Chondrocyte (in vitro differentiated cells): ENCODE measurements at regions not wholly inside any gene's neighbourhood (a gene's known extent, or its start where the extent isn't known, plus 50 kb on each side); places are given as distances from the start of the nearest gene placed in this dataset.

Experiments used
- DNase-seq: peaks from one replicate; pipeline ENCODE4 v3.0.0; 2021; ENCODE audit warnings: mixed read lengths, low spot score
- H3K27ac Mint-ChIP-seq: one replicate; pipeline ENCODE4 v1.8.0; 2021; ENCODE audit warnings: mild to moderate bottlenecking, moderate library complexity, mixed read lengths; ENCODE audit not compliant: unreplicated experiment
- H3K27me3 Mint-ChIP-seq: 2 replicates; pipeline ENCODE4 v1.8.0; 2021; ENCODE audit warnings: low read depth, mixed read lengths
- H3K36me3 Mint-ChIP-seq: 2 replicates; pipeline ENCODE4 v1.8.0; 2021; ENCODE audit warnings: low read depth, mixed read lengths
- H3K4me1 Mint-ChIP-seq: 2 replicates; pipeline ENCODE4 v1.8.0; 2021; ENCODE audit warnings: low read depth, mild to moderate bottlenecking, mixed read lengths
- H3K4me3 Mint-ChIP-seq: one replicate; pipeline ENCODE4 v1.8.0; 2021; ENCODE audit warnings: mild to moderate bottlenecking, moderate library complexity, mixed read lengths; ENCODE audit not compliant: unreplicated experiment
- H3K9me3 Mint-ChIP-seq: 2 replicates; pipeline ENCODE4 v1.8.0; 2021; ENCODE audit warnings: low read depth, mixed read lengths
- CTCF ChIP-seq: fragments of 200-600 bp; sonication (generic); IDR thresholded peaks from 2 replicates; pipeline ENCODE4 v1.5.0; 2021; ENCODE audit warnings: antibody characterized with exemption, mild to moderate bottlenecking, moderate library complexity

- no peak overlapping the region for H3K27ac Mint-ChIP-seq
Measured at GRCh38 chr4:138916763-138917162, 98.8 kb upstream of the NOCT start.

GRCh38 chr4:138915756-138916155 is 99.8 kb upstream of the NOCT start:
- H3K4me3 Mint-ChIP-seq = no peak overlapping the region
- TF ChIP-seq CTCF = no peak
- H3K4me1 Mint-ChIP-seq = peaks cover 24% of the 10 kb centered on the region
- no peak for DNase-seq
- no peaks in the 10 kb centered on the region for H3K36me3 Mint-ChIP-seq
- H3K9me3 Mint-ChIP-seq = no peaks in the 10 kb centered on the region
- H3K27me3 Mint-ChIP-seq = no peaks in the 10 kb centered on the region
- H3K27ac Mint-ChIP-seq = no peak overlapping the region

More at GRCh38 chr4:138916763-138917162, 98.8 kb upstream of the NOCT start:
- Mint-ChIP-seq H3K4me3 (no peak overlapping the region), H3K36me3 (no peaks in the 10 kb centered on the region), H3K4me1 (peaks cover 15% of the 10 kb centered on the region), H3K9me3 (no peaks in the 10 kb centered on the region), H3K27me3 (no peaks in the 10 kb centered on the region)
- TF ChIP-seq CTCF = no peak
- no peak for DNase-seq

- no peak for DNase-seq
- Mint-ChIP-seq H3K27ac (no peak overlapping the region), H3K9me3 (no peaks in the 10 kb centered on the region), H3K36me3 (no peaks in the 10 kb centered on the region), H3K4me1 (peaks cover 26% of the 10 kb centered on the region), H3K4me3 (no peak overlapping the region), H3K27me3 (no peaks in the 10 kb centered on the region)
- TF ChIP-seq CTCF = no peak
Measured at GRCh38 chr4:138912704-138913340, 102.8 kb upstream of the NOCT start.

- Mint-ChIP-seq H3K9me3 (no peaks in the 10 kb centered on the region), H3K27me3 (no peaks in the 10 kb centered on the region), H3K36me3 (no peaks in the 10 kb centered on the region), H3K4me1 (peaks cover 26% of the 10 kb centered on the region), H3K27ac (no peak overlapping the region), H3K4me3 (no peak overlapping the region)
- DNase-seq = no peak
- no peak for TF ChIP-seq CTCF
Measured at GRCh38 chr4:138911909-138912703, 103.5 kb upstream of the NOCT start.

GRCh38 chr4:138910914-138911336 is 104.7 kb upstream of the NOCT start:
- Mint-ChIP-seq H3K4me3 (no peak overlapping the region), H3K36me3 (no peaks in the 10 kb centered on the region), H3K4me1 (peaks cover 26% of the 10 kb centered on the region), H3K9me3 (no peaks in the 10 kb centered on the region), H3K27me3 (no peaks in the 10 kb centered on the region), H3K27ac (peak overlapping the region; percentile 85)
- no peak for TF ChIP-seq CTCF
- DNase-seq = no peak
